Breast epithelium (tissue), 4 donors: ENCODE measurements at regions not wholly inside any gene's neighbourhood (a gene's known extent, or its start where the extent isn't known, plus 50 kb on each side); places are given as distances from the start of the nearest gene placed in this dataset.

ENCODE experiments used
- DNase-seq, 2 donors: peaks; one replicate each; pipeline ENCODE4 v3.0.0-alpha.2; 2019; ENCODE audit warnings: low spot score in 2 of 2
- H3K27ac ChIP-seq, 2 donors: fragments of 200-600 bp; sonication (generic) in 1 of 2; one replicate each; pipeline ENCODE4 v1.5.1; 2016 to 2019; ENCODE audit warnings: mild to moderate bottlenecking in 1 of 2
- H3K27me3 ChIP-seq, 2 donors: fragments of 200-600 bp; sonication (generic) in 1 of 2; one replicate each; pipeline versions ENCODE4 v1.5.1 to v1.6.0; 2017 to 2019; ENCODE audit warnings: control low read depth in 1 of 2, mild to moderate bottlenecking in 1 of 2
- H3K36me3 ChIP-seq: fragments of 200-600 bp; one replicate; pipeline ENCODE4 v1.5.1; 2019
- H3K4me1 ChIP-seq, 2 donors: fragments of 200-600 bp; sonication (generic); one replicate each; pipeline ENCODE4 v1.5.1; 2016 to 2019; ENCODE audit warnings: control low read depth in 1 of 2
- H3K4me3 ChIP-seq, 3 donors: fragments of 200-600 bp; sonication (generic); 1 replicate in 2 of 3; 2 replicates in 1 of 3; pipeline ENCODE4 v1.5.1; 2016 to 2019; ENCODE audit warnings: mild to moderate bottlenecking in 3 of 3, moderate library complexity in 2 of 3
- H3K9me3 ChIP-seq, 2 donors: fragments of 200-600 bp; sonication (generic) in 1 of 2; one replicate each; pipeline ENCODE4 v1.5.1; 2016 to 2019; ENCODE audit warnings: control low read depth in 1 of 2
- CTCF ChIP-seq, 3 donors: fragments of 450-650 bp; IDR thresholded peaks; one replicate each; pipeline ENCODE4 v1.5.1; 2016 to 2017; ENCODE audit warnings: antibody characterized with exemption in 3 of 3, mild to moderate bottlenecking in 3 of 3, moderate library complexity in 3 of 3
- POLR2A ChIP-seq: fragments of 450-650 bp; IDR thresholded peaks from one replicate; pipeline ENCODE4 v1.6.1; 2016; ENCODE audit warnings: antibody characterized with exemption, mild to moderate bottlenecking, moderate library complexity
- POLR2AphosphoS5 ChIP-seq, 3 donors: sonication (generic); formaldehyde crosslinking; IDR thresholded peaks; one replicate each; pipeline ENCODE4 v1.6.1; 2017; ENCODE audit warnings: antibody characterized with exemption in 3 of 3
- intact Hi-C: fragments of 100-400 bp; cut with DNase I; formaldehyde crosslinking; loops from one replicate; pipeline ENCODE4 v1.15.1; 2023; ENCODE audit warnings: low total_unique reads

GRCh38 chr2:216563646-216564045, 65.0 kb downstream of the RPL37A start:
- H3K27ac ChIP-seq = no peak overlapping the region
- no peak overlapping the region for H3K4me3 ChIP-seq
- H3K4me1 ChIP-seq = no peaks in the 10 kb centered on the region
- H3K36me3 ChIP-seq = no peaks in the 10 kb centered on the region
- no peaks in the 10 kb centered on the region for H3K9me3 ChIP-seq
- intact Hi-C loops = no loop called here
- TF ChIP-seq POLR2AphosphoS5 (IDR thresholded peaks at IDR 0.05) = no peak
- no peak for TF ChIP-seq POLR2A
- no peak for TF ChIP-seq CTCF (IDR thresholded peaks at IDR 0.05)
- DNase-seq = no peak
- H3K27me3 ChIP-seq = no peaks in the 10 kb centered on the region

- no peaks in the 10 kb centered on the region for H3K9me3 ChIP-seq
These were observed 66.0 kb downstream of the RPL37A start for GRCh38 chr2:216564611-216565010.

GRCh38 chr2:216565956-216566355, 67.3 kb upstream of the IGFBP2 start:
- Histone ChIP-seq H3K27me3 (no peaks in the 10 kb centered on the region), H3K36me3 (no peaks in the 10 kb centered on the region), H3K27ac (peak overlapping the region in 1 of 2 donors; percentile 50)

More at GRCh38 chr2:216564611-216565010, 66.0 kb downstream of the RPL37A start:
- no peak for DNase-seq
- intact Hi-C loops = no loop called here
- Histone ChIP-seq H3K4me3 (no peak overlapping the region), H3K27ac (no peak overlapping the region), H3K36me3 (no peaks in the 10 kb centered on the region), H3K4me1 (no peaks in the 10 kb centered on the region), H3K27me3 (no peaks in the 10 kb centered on the region)
- TF ChIP-seq POLR2A (no peak), CTCF (IDR thresholded peaks at IDR 0.05) (no peak), POLR2AphosphoS5 (IDR thresholded peaks at IDR 0.05) (no peak)

GRCh38 chr2:216568576-216568975, 64.6 kb upstream of the IGFBP2 start:
- intact Hi-C loops = no loop called here
- Histone ChIP-seq H3K4me3 (no peak overlapping the region), H3K36me3 (no peaks in the 10 kb centered on the region), H3K9me3 (no peaks in the 10 kb centered on the region), H3K27ac (no peak overlapping the region), H3K4me1 (no peaks in the 10 kb centered on the region), H3K27me3 (no peaks in the 10 kb centered on the region)
- no peak for TF ChIP-seq POLR2A
- no peak for TF ChIP-seq CTCF (IDR thresholded peaks at IDR 0.05)
- no peak for TF ChIP-seq POLR2AphosphoS5 (IDR thresholded peaks at IDR 0.05)
- DNase-seq = no peak

More at GRCh38 chr2:216565956-216566355, 67.3 kb upstream of the IGFBP2 start:
- Histone ChIP-seq H3K4me3 (no peak overlapping the region), H3K4me1 (no peaks in the 10 kb centered on the region), H3K9me3 (no peaks in the 10 kb centered on the region)
- no peak for TF ChIP-seq CTCF (IDR thresholded peaks at IDR 0.05)
- no peak for TF ChIP-seq POLR2AphosphoS5 (IDR thresholded peaks at IDR 0.05)
- no peak for TF ChIP-seq POLR2A
- intact Hi-C loops = loop anchor here (1.0 kb wide), 1 partner anchor 12 kb away; no protein-coding TSS in a partner anchor
- DNase-seq = no peak

GRCh38 chr2:216569765-216570164, 63.5 kb upstream of the IGFBP2 start:
- Histone ChIP-seq H3K27ac (no peak overlapping the region), H3K4me3 (no peak overlapping the region), H3K9me3 (no peaks in the 10 kb centered on the region), H3K27me3 (no peaks in the 10 kb centered on the region), H3K4me1 (no peaks in the 10 kb centered on the region), H3K36me3 (no peaks in the 10 kb centered on the region)
- TF ChIP-seq CTCF (IDR thresholded peaks at IDR 0.05) (no peak), POLR2A (no peak), POLR2AphosphoS5 (IDR thresholded peaks at IDR 0.05) (no peak)
- no peak for DNase-seq
- intact Hi-C loops = no loop called here
